Activated naive CD4-positive, alpha-beta T cell treated with anti-CD3 and anti-CD28 coated beads, Interleukin-2, amount 10 ng/mL, durations not matched to agents 7 days and 5 days (primary cell): ENCODE measurements at regions not wholly inside any gene's neighbourhood (a gene's known extent, or its start where the extent isn't known, plus 50 kb on each side); places are given as distances from the start of the nearest gene placed in this dataset.
A peak's percentile ranks its signal among the peaks of the same experiment; 100 is the strongest.
"Not testable (repeated sequence)": the region's sequence is repeated elsewhere in the genome, so short reads cannot be mapped to it uniquely, and the experiment has no call there.

Source experiments
- CTCF ChIA-PET: fragments of 350-600 bp; sonication (Branson Sonifier 250); formaldehyde crosslinking; loops from one replicate; lab custom pipeline; 2021; ENCODE audit warnings: antibody characterized with exemption; lab: Charles Lee
- DNase-seq: peaks from one replicate; pipeline ENCODE4 v3.0.0-alpha.2; 2020
- H3K27ac Mint-ChIP-seq: one replicate; pipeline ENCODE4 v1.8.0; 2021; ENCODE audit warnings: mild to moderate bottlenecking, moderate library complexity, mixed read lengths
- H3K27me3 Mint-ChIP-seq: one replicate; pipeline ENCODE4 v1.8.0; 2021; ENCODE audit warnings: mild to moderate bottlenecking, mixed read lengths
- H3K36me3 Mint-ChIP-seq: one replicate; pipeline ENCODE4 v1.8.0; 2021; ENCODE audit warnings: mixed read lengths
- H3K4me1 Mint-ChIP-seq: one replicate; pipeline ENCODE4 v1.8.0; 2021; ENCODE audit warnings: mixed read lengths
- H3K4me3 Mint-ChIP-seq: one replicate; pipeline ENCODE4 v1.8.0; 2021; ENCODE audit warnings: mild to moderate bottlenecking, moderate library complexity, mixed read lengths
- H3K9me3 Mint-ChIP-seq: one replicate; pipeline ENCODE4 v1.8.0; 2021; ENCODE audit warnings: mixed read lengths

DNA sequence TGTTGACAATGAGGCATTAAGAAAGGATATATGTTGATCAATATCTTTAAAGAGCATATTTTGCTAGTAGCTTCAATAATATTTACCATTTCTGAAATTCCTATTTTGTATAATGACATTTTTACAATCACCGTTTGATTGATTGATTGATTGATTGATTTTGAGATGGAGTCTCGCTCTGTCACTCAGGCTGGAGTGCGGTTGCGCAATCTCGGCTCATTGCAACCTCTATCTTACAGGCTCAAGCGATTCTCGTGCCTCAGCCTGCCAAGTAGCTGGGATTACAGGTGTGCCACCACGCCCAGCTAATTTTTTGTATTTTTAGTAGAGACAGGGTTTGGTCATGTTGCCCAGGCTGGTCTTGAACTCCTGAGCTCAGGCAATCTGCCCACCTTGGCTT lies 150.9 kb upstream of the TEX13D start:
- H3K27ac Mint-ChIP-seq, H3K4me1 Mint-ChIP-seq, H3K27me3 Mint-ChIP-seq, CTCF ChIA-PET, H3K4me3 Mint-ChIP-seq, H3K9me3 Mint-ChIP-seq, H3K36me3 Mint-ChIP-seq, DNase-seq: not testable (repeated sequence)

DNA sequence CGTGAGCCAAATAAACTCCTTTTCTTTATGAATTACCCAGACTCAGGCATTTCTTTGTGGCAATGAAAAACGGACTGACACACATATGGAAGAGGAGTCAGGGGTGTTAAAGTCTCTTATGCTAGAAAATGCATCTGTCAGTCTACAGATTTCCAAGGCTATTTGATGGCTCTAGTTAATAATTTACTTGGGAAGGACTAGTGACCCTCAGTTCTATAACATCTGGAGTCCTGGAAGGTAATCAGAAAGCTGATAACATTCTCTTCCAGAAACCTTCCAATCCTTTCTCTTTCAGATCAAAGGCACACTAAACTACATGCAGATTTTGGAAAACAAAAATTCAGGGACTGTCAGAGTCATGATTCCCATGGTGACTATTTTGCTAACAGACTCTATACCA lies 142.0 kb upstream of the TEX13D start:
- DNase-seq, result no peak
- Mint-ChIP-seq H3K36me3 (no peaks in the 10 kb centered on the region), H3K4me3 (no peak overlapping the region), H3K27me3 (no peaks in the 10 kb centered on the region), H3K9me3 (no peaks in the 10 kb centered on the region), H3K27ac (no peak overlapping the region), H3K4me1 (no peaks in the 10 kb centered on the region)
- CTCF ChIA-PET, result no interaction called here

DNA sequence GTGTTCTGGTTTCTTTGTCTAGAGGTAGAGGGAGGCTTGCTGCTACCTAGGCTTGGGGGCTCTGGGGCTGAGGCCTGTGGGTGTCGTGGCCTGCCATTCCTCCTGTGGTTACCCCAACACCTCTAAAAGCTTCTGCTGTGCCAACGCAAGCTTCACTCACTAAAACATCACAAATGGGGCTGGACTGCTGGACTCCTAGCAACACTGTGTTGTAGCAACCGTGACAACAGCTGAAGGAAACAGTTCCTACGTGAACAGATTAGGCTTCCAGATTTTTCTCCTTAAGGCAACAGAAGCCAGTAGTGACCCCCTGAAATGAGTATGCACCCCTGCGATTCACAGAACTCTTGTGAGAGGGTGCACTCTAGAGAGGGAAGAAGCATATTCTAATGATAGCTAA lies 138.3 kb upstream of the TEX13D start:
- H3K4me1 Mint-ChIP-seq, result no peaks in the 10 kb centered on the region
- DNase-seq, result no peak
- CTCF ChIA-PET, result interaction anchor here (1.1 kb wide), 1 partner anchor 29 kb away, joined by 3 read pairs; no protein-coding TSS in a partner anchor
- H3K27me3 Mint-ChIP-seq, result no peaks in the 10 kb centered on the region
- no peaks in the 10 kb centered on the region for H3K9me3 Mint-ChIP-seq
- no peaks in the 10 kb centered on the region for H3K36me3 Mint-ChIP-seq
- no peak overlapping the region for H3K4me3 Mint-ChIP-seq
- no peak overlapping the region for H3K27ac Mint-ChIP-seq

DNA sequence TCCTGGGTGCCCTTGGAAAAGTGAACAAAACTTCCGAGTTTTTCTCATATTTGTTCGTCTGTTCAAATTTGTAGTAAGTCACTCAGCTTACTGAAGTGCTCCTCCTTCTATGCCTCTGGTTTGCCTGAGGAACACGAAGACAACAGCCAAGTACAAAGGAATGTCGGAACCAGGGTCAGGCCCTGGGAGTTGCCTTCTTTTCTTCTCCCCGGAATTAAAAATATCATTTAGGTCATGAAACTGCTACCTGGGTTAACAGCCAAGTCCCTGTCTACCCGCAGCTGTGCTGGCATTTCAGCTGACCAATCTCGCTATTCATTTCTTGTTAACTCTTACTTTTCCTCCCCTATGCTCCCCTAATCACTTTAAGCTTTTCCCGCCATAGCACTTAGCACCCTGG lies 137.6 kb upstream of the TEX13D start:
- H3K9me3 Mint-ChIP-seq, result no peaks in the 10 kb centered on the region
- H3K27me3 Mint-ChIP-seq, result no peaks in the 10 kb centered on the region
- CTCF ChIA-PET, result interaction anchor here (1.1 kb wide), 1 partner anchor 29 kb away, joined by 3 read pairs; no protein-coding TSS in a partner anchor
- no peak overlapping the region for H3K27ac Mint-ChIP-seq
- H3K36me3 Mint-ChIP-seq, result no peaks in the 10 kb centered on the region
- H3K4me3 Mint-ChIP-seq, result no peak overlapping the region
- DNase-seq, result no peak
- no peaks in the 10 kb centered on the region for H3K4me1 Mint-ChIP-seq

DNA sequence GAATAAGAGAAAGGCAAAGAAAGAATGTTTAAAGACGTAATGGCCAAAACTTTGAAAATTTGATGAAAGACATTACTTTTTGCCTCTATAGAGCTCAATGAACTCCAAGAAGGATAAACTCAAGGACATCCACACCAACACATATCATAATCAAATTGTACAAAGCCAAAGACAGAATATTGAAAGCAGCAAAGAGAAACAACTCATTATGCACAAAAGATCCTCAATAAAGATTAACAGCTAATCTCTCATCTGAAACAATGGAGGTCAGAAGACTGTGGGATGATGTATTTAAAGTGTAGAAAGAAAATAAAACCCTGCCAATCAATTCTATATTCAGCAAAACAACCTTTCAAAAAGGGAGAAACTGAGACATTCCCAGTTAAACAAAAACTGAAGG lies 129.1 kb upstream of the TEX13D start:
- Mint-ChIP-seq H3K27ac (no peak overlapping the region), H3K9me3 (peaks cover 8% of the 10 kb centered on the region), H3K27me3 (peaks cover 3% of the 10 kb centered on the region), H3K4me1 (no peaks in the 10 kb centered on the region), H3K4me3 (no peak overlapping the region), H3K36me3 (peaks cover 5% of the 10 kb centered on the region)
- CTCF ChIA-PET, result no interaction called here
- DNase-seq, result no peak

DNA sequence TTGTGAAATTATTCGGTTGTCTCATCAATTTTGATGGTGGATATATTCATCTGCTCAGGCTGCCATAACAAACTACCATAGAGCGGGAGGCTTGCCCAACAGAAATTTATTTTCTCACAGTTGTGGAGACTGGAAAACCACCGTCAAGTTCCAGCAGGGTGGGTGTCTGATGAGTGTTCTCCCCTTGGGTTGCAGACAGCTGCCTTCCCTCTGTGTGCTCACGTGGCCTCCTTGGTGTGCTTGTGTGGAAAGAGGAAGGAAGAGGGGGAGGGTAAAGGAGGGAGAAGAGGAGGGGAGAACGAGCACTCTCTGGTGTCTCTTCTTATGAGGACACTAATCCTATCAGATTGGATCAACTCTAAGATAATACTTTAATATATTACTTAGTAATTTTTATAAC lies 123.8 kb upstream of the TEX13D start:
- H3K27ac Mint-ChIP-seq, result no peak overlapping the region
- H3K9me3 Mint-ChIP-seq, result no peaks in the 10 kb centered on the region
- H3K27me3 Mint-ChIP-seq, result peaks cover 3% of the 10 kb centered on the region
- H3K4me1 Mint-ChIP-seq, result peaks cover 22% of the 10 kb centered on the region
- no peak overlapping the region for H3K4me3 Mint-ChIP-seq
- CTCF ChIA-PET, result no interaction called here
- no peaks in the 10 kb centered on the region for H3K36me3 Mint-ChIP-seq
- no peak for DNase-seq

DNA sequence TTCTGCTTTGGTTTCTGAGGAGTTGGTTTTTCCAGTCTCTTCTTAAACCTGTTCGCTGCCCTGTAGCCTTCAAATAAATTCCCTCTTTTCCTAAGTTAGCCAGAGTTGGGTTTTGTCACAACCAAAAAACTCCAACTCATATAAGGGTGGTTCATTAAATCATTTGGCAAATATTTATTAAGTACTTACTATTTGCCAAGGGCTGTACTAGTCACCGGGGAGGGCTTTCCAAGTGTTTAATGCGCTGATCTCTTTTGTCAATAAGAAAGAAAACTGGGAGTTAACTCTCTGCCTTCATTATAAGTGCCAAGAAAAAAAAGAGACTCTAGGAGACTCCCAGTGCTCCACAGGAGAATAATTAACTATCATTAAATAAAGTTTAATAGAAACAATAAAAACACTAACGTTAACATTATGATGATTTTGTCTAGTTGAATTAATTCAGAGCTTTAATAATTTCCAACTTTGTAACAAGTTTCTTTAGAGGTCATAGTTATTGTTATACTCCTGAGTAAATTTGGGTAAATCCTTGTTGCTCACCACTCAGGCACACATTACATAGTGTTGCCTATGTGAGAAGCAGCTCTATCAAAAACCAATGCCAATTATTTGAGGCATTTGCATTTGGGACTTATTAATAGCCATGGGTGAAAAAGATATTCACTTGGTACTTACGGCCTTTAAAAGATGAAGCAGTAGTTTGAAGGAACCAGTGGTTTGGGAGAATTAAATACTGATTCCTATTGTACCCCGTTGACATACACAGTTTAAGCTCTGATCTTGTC lies 122.5 kb upstream of the TEX13D start:
- peaks cover 3% of the 10 kb centered on the region for H3K27me3 Mint-ChIP-seq

DNA sequence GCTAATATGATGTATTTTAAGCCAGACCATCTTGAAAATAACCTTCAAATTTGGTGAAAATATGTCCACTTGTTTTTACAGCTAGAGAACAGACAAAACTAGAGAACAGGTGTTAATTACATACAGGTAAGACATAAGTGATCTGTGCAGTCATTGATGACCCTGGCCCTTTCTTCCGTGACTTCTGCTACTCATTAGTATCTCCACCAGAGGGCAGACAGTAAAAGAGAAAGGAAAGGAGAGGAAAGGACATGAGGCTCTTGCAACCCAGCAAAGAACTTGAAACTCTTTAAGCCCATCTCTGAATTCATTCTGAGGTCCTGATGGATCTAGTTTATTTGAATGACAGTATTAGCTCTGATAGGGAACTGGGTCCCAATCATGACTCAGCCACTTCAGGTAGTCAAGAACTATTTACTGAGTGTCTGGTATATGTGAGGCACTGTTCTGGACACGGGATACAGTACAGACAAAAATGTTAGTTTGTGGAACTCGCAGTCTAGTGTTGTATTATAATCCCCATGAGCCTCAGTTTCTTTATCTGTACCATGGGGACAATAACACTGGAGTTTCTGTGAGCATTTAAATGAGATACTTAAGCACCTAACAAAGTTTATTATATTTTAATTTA lies 121.0 kb upstream of the TEX13D start:
- Mint-ChIP-seq H3K9me3 (peaks cover 2% of the 10 kb centered on the region), H3K36me3 (peaks cover 3% of the 10 kb centered on the region), H3K27me3 (peaks cover 3% of the 10 kb centered on the region), H3K27ac (no peak overlapping the region), H3K4me3 (no peak overlapping the region), H3K4me1 (peaks cover 44% of the 10 kb centered on the region)
- no peak for DNase-seq
- CTCF ChIA-PET, result interaction anchor here (1.1 to 1.7 kb wide), 5 partner anchors 35 to 186 kb away, joined by 3 to 5 read pairs (median 4); no protein-coding TSS in a partner anchor

More for the DNA sequence above, 122.5 kb upstream of the TEX13D start:
- H3K4me3 Mint-ChIP-seq, result no peak overlapping the region
- no peaks in the 10 kb centered on the region for H3K36me3 Mint-ChIP-seq
- CTCF ChIA-PET, result interaction anchor here (1.1 to 1.7 kb wide), 4 partner anchors 37 to 196 kb away, joined by 3 to 5 read pairs (median 4); no protein-coding TSS in a partner anchor
- H3K9me3 Mint-ChIP-seq, result peaks cover under 1% of the 10 kb centered on the region
- DNase-seq, result no peak
- H3K27ac Mint-ChIP-seq, result peak overlapping the region; percentile 37
- peaks cover 30% of the 10 kb centered on the region for H3K4me1 Mint-ChIP-seq

DNA sequence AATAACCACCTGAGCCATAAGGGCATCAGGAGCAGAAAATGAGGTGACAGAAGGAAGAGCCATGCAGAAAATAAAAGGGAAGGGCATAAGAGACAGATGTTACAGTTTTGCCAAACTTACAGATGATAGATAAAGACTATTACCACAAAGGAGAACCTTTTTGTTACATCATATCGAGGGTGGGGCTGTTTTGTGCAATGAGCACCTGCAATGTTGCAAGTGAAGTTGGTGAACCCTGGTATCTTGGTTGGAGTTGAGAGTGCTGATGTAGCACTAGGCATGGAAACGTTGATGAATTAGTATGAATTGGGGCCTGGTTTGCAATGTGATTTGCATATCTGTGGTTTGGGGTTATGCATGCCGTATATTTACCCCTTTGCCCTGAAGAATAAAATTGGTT lies 119.8 kb upstream of the TEX13D start:
- H3K4me3 Mint-ChIP-seq, result no peak overlapping the region
- CTCF ChIA-PET, result no interaction called here
- H3K9me3 Mint-ChIP-seq, result peaks cover 2% of the 10 kb centered on the region

DNA sequence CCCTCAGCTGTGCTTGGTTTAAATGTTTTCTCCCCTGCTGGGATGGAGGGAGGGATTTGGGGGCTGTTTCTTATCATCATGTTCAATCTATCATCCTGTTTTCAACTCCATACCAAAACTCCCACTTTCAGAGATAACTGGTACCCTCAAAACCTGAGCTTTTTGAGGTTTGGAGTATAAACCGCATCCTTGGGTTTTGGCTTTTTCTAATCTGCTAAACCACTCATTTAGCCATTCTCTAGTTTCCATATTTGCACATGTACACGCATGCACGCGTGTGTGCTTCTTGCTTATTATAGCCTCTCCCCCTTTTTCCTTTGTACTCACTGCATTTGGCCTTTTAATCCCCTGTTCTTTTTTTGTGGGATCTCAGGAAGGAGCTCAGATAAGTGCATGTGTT lies 116.7 kb upstream of the TEX13D start:
- DNase-seq, result no peak
- peak overlapping the region; percentile 97 for H3K27ac Mint-ChIP-seq
- H3K4me3 Mint-ChIP-seq, result no peak overlapping the region
- H3K9me3 Mint-ChIP-seq, result peaks cover 2% of the 10 kb centered on the region
- no peaks in the 10 kb centered on the region for H3K27me3 Mint-ChIP-seq
- peaks cover 3% of the 10 kb centered on the region for H3K36me3 Mint-ChIP-seq
- peaks cover 80% of the 10 kb centered on the region for H3K4me1 Mint-ChIP-seq
- CTCF ChIA-PET, result no interaction called here

More for the DNA sequence above, 119.8 kb upstream of the TEX13D start:
- DNase-seq, result peak; percentile 41
- Mint-ChIP-seq H3K4me1 (peaks cover 56% of the 10 kb centered on the region), H3K36me3 (peaks cover 3% of the 10 kb centered on the region), H3K27ac (peak overlapping the region; percentile 54), H3K27me3 (peaks cover 3% of the 10 kb centered on the region)

DNA sequence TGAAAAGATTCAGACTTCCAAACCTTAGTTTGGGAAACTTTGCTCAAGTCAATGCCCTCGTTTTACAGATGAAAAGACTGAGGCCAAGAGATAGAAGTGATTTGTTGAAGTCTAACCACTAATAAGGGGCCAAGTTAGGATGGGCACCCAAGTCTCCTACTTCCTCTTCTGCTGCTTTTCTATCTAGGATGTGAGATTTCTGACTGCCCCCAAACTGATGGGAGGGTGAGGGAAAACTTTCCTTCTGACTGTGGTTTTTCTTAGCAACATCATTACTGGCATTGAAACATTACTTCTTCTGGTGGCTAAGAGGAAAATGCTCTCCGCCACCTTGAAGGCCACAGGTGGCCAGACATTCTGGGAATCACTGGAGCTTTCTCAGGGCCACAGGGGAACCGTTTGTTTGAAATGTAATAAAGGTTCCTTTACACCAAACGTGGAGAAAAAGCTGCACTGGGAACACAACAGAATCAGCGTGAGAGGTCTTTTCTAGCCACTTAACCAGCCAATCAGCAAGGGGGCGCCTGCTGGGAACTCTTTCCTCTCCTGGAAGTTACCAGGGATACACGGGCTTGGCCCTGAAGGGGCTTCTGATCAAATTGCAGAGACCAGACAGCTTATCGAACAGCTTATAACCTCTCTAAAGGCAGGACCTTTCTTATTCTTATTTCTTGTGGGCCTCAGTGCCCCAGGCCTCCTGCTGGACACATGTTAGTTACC lies 115.9 kb upstream of the TEX13D start:
- peak overlapping the region; percentile 51 for H3K4me3 Mint-ChIP-seq
- H3K4me1 Mint-ChIP-seq, result peaks cover 79% of the 10 kb centered on the region
- H3K27ac Mint-ChIP-seq, result peak overlapping the region; percentile 97
- peaks cover 3% of the 10 kb centered on the region for H3K36me3 Mint-ChIP-seq
- DNase-seq, result no peak
- H3K9me3 Mint-ChIP-seq, result peaks cover 2% of the 10 kb centered on the region
- no peaks in the 10 kb centered on the region for H3K27me3 Mint-ChIP-seq
- CTCF ChIA-PET, result interaction anchor here (1.3 kb wide), 1 partner anchor 26 kb away, joined by 5 read pairs; no protein-coding TSS in a partner anchor

DNA sequence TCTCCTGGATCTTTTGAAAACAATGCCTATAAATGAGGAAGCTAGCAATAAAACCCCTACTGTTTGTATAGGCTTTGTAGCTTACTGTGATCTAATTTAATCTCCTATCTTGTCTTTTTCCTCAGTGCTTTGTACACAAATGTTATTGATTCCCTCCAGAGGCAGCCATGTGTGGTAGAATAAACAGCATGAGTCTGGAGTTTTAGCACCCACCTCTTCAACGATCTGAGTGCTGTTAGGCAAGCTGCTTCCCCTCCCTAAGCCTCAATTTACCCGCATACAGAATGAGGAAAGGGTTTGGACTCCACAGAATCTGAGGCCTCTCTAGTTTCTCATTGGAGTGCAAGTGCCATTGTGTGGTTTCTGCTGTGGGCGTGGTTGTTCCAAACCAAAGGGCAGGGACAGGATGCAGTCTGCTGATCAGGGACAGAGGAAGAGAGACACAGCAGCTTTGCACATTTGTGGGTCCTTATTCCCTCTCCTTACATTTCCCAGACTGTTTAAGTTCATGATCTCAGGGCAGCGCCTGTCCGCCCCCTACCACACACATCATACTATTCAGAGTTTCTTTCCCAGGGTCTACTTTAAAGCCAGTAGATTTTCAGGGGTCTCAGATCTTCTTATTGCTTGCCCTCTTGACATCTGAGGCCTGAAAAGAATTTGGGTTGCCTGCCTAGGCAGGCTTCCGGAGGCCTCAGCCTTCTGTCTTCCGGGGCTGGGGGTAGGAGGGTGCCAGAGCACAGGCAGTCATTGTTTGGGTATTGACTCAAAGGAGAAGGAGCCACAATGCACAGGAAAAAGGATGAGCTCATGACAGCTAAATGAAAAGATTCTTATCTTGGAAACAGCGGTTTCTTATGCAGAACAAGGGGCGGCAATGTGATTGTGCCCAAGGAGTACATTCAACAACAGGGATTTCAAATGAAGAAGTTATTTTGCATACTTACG lies 114.9 kb upstream of the TEX13D start:
- DNase-seq, result peak; percentile 77
- Mint-ChIP-seq H3K4me3 (peak overlapping the region; percentile 51), H3K9me3 (peaks cover 2% of the 10 kb centered on the region), H3K27ac (peak overlapping the region; percentile 97), H3K4me1 (peaks cover 82% of the 10 kb centered on the region), H3K36me3 (peaks cover 3% of the 10 kb centered on the region), H3K27me3 (no peaks in the 10 kb centered on the region)
- CTCF ChIA-PET, result interaction anchor here (0.7 to 1.3 kb wide), 5 partner anchors 14 to 239 kb away, joined by 3 to 5 read pairs (median 3); no protein-coding TSS in a partner anchor

DNA sequence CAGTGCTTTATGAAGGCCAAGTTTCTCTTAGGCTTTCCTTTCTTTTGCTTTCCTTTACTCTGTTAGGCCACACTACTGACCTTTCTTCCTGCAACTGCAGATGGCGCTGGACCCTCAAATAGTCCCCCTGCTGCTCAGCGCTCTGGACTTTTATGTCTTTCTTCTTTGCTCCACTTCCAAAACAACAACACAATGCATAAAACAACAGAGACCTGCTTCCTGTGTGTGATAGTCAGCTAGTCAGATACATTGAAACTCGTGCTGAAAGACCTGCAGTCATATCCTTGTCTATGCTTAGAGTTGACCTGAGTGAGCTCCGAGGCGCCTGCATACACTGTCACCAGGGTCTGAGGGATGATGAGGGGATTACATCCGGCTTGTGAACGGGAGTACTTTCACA lies 108.9 kb upstream of the TEX13D start:
- no peak for DNase-seq
- Mint-ChIP-seq H3K4me1 (peaks cover 62% of the 10 kb centered on the region), H3K36me3 (no peaks in the 10 kb centered on the region), H3K9me3 (no peaks in the 10 kb centered on the region), H3K27ac (peak overlapping the region; percentile 53), H3K27me3 (no peaks in the 10 kb centered on the region), H3K4me3 (no peak overlapping the region)
- CTCF ChIA-PET, result interaction anchor here (1.0 to 1.2 kb wide), 5 partner anchors 9 to 182 kb away, joined by 3 to 6 read pairs (median 4); partner anchors contain the start of gene SH2D1A
